A549 (cell line): ENCODE measurements at regions not wholly inside any gene's neighbourhood (a gene's known extent, or its start where the extent isn't known, plus 50 kb on each side); places are given as distances from the start of the nearest gene placed in this dataset.

ENCODE experiments used
- CTCF ChIP-seq: fragments of >200 bp; sonication (Bioruptor Twin); formaldehyde crosslinking; IDR thresholded peaks from 3 replicates; pipeline ENCODE4 v1.5.1; 2016
- POLR2A ChIP-seq: IDR thresholded peaks from 2 replicates; pipeline ENCODE4 v1.6.1; 2012; ENCODE audit warnings: mild to moderate bottlenecking, low read length

- TF ChIP-seq POLR2A = no peak
- no peak for TF ChIP-seq CTCF
Measured at GRCh38 chr1:91161166-91161565, 139.3 kb upstream of the ZNF644 start.
